HG03354 (cell line): ENCODE measurements at regions not wholly inside any gene's neighbourhood (a gene's known extent, or its start where the extent isn't known, plus 50 kb on each side); places are given as distances from the start of the nearest gene placed in this dataset.

ENCODE experiments used
- ATAC-seq: cut with Tn5 transposase; IDR thresholded peaks from one replicate; pipeline ENCODE4 v1.9.1; 2021; ENCODE audit warnings: mild to moderate bottlenecking; ENCODE audit not compliant: unreplicated experiment, poor library complexity, severe bottlenecking

- no peak for ATAC-seq
Measured at GRCh38 chr15:62769604-62770003, 272.9 kb upstream of the TPM1 start.

GRCh38 chr15:62770111-62770660, 272.4 kb upstream of the TPM1 start:
- no peak for ATAC-seq

GRCh38 chr15:62770752-62771151, 271.8 kb upstream of the TPM1 start:
- ATAC-seq, result no peak

- no peak for ATAC-seq
Measured at GRCh38 chr15:62771234-62771633, 271.3 kb upstream of the TPM1 start.

GRCh38 chr15:62773369-62774165, 269.0 kb upstream of the TPM1 start:
- no peak for ATAC-seq

- ATAC-seq, result no peak
Measured at GRCh38 chr15:62775932-62776331, 266.6 kb upstream of the TPM1 start.

- ATAC-seq, result no peak
Measured at GRCh38 chr15:62777671-62778070, 264.9 kb upstream of the TPM1 start.

GRCh38 chr15:62779036-62779770, 263.3 kb upstream of the TPM1 start:
- no peak for ATAC-seq

- no peak for ATAC-seq
Measured at GRCh38 chr15:62779899-62780298, 262.6 kb upstream of the TPM1 start.

GRCh38 chr15:62781081-62781497, 261.5 kb upstream of the TPM1 start:
- no peak for ATAC-seq

GRCh38 chr15:62782071-62782841, 260.3 kb upstream of the TPM1 start:
- ATAC-seq, result no peak

GRCh38 chr15:62782896-62783295, 259.7 kb upstream of the TPM1 start:
- no peak for ATAC-seq

GRCh38 chr15:62783303-62783957, 259.1 kb upstream of the TPM1 start:
- no peak for ATAC-seq

- ATAC-seq, result no peak
Measured at GRCh38 chr15:62785881-62786828, 256.4 kb upstream of the TPM1 start.

- ATAC-seq, result no peak
Measured at GRCh38 chr15:62787401-62787800, 255.1 kb upstream of the TPM1 start.

- no peak for ATAC-seq
Measured at GRCh38 chr15:62788224-62788623, 254.3 kb upstream of the TPM1 start.

- ATAC-seq, result no peak
Measured at GRCh38 chr15:62790546-62790945, 252.0 kb upstream of the TPM1 start.

- no peak for ATAC-seq
Measured at GRCh38 chr15:62791694-62792093, 250.9 kb upstream of the TPM1 start.
